HUES64 (cell line): ENCODE measurements at regions not wholly inside any gene's neighbourhood (a gene's known extent, or its start where the extent isn't known, plus 50 kb on each side); places are given as distances from the start of the nearest gene placed in this dataset.
"Not testable (repeated sequence)": the region's sequence is repeated elsewhere in the genome, so short reads cannot be mapped to it uniquely, and the experiment has no call there.

Experiments used
- H3K27ac ChIP-seq: 2 replicates; pipeline ENCODE4 v1.7.0; 2013; ENCODE audit warnings: low read depth, low read length, inconsistent platforms
- H3K27me3 ChIP-seq: 2 replicates; pipeline ENCODE4 v1.6.1; 2013; ENCODE audit warnings: mild to moderate bottlenecking, low read length; ENCODE audit not compliant: insufficient read depth
- H3K36me3 ChIP-seq: 2 replicates; pipeline ENCODE4 v1.6.1; 2013; ENCODE audit warnings: mild to moderate bottlenecking, low read length; ENCODE audit not compliant: insufficient read depth
- H3K4me1 ChIP-seq: 2 replicates; pipeline ENCODE4 v1.6.1; 2013; ENCODE audit warnings: mild to moderate bottlenecking, low read length, moderate library complexity; ENCODE audit not compliant: insufficient read depth
- H3K4me3 ChIP-seq: 2 replicates; pipeline ENCODE4 v1.5.1; 2013; ENCODE audit warnings: mild to moderate bottlenecking, low read length, moderate library complexity
- H3K9ac ChIP-seq: 2 replicates; pipeline ENCODE4 v1.6.1; 2013; ENCODE audit warnings: mild to moderate bottlenecking, low read depth, low read length
- H3K9me3 ChIP-seq: 2 replicates; pipeline ENCODE4 v1.6.1; 2013; ENCODE audit warnings: low read depth, low read length; ENCODE audit not compliant: insufficient read depth
- WGBS: fragments of 150-250, 120-280 bp; methylation state at CpG from one replicate; pipeline ENCODE4 v1.1.7; 2013; ENCODE audit warnings: missing lambda C conversion rate; 5-methylcytosine and 5-hydroxymethylcytosine counted together

DNA sequence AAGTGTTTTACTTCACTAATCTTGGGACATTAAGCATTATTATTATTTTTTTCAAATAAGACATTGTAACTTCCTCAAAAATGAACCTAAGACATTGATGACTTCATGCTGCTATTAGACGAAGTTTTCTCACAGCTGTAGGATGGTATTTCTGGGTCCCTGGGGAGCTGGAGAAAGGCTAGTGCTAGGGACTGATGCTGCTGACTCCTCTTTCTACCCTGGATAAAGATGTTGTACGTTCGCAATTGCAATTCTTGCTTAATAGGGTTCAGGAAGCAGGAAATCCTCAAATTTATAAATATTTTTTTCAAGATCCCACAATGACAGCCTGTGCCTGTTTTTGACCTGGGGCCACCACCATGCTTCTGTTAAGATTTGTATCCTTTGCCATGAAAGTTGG lies 526.0 kb downstream of the CCSER2 start:
- Histone ChIP-seq H3K4me1 (peaks cover 9% of the 10 kb centered on the region), H3K36me3 (no peaks in the 10 kb centered on the region), H3K4me3 (no peak overlapping the region), H3K27ac (no peak overlapping the region), H3K27me3 (no peaks in the 10 kb centered on the region), H3K9me3 (0 out of 2 replicates have a peak, but pooled peaks cover 4% of the 10 kb centered on the region), H3K9ac (no peak overlapping the region)
- 94% methylated on average over 3 of the region's 3 CpGs for WGBS

DNA sequence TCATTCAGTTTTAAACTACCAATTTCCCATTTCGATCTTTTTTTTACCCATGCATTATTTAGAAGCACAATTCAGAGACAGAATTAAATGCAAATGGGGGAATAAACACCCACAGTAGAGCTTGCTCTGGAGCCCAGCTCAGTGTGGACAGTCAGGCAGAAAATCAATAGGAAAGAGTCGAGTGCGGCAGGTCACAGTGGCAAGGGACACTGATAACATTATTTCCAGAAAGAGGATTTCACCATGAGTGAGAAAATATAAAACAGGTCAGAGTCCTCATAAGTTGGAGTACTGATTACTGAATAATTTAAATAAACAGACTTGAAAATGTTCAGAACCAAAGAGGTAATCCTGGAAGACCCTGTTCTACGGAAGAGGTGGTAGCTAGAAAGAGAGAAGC lies 532.5 kb downstream of the CCSER2 start:
- 0 out of 2 replicates have a peak, but pooled peaks cover 4% of the 10 kb centered on the region for H3K9me3 ChIP-seq
- no peak overlapping the region for H3K27ac ChIP-seq
- 94% methylated on average over 4 of the region's 4 CpGs for WGBS
- no peaks in the 10 kb centered on the region for H3K36me3 ChIP-seq
- no peak overlapping the region for H3K4me3 ChIP-seq
- H3K27me3 ChIP-seq: no peaks in the 10 kb centered on the region
- H3K9ac ChIP-seq: no peak overlapping the region
- peaks cover 8% of the 10 kb centered on the region; the same call in 1 of the 2 replicates for H3K4me1 ChIP-seq

- H3K4me1 ChIP-seq: peaks cover 8% of the 10 kb centered on the region; the same call in 1 of the 2 replicates
- H3K9ac ChIP-seq: no peak overlapping the region
- 100% methylated on average over 1 of the region's 1 CpG for WGBS
- H3K9me3 ChIP-seq: no peaks in the 10 kb centered on the region
- H3K27me3 ChIP-seq: no peaks in the 10 kb centered on the region
- no peak overlapping the region for H3K27ac ChIP-seq
- no peak overlapping the region for H3K4me3 ChIP-seq
- no peaks in the 10 kb centered on the region for H3K36me3 ChIP-seq
Measured at GRCh38 chr10:84862551-84862950, 534.2 kb downstream of the CCSER2 start.

DNA sequence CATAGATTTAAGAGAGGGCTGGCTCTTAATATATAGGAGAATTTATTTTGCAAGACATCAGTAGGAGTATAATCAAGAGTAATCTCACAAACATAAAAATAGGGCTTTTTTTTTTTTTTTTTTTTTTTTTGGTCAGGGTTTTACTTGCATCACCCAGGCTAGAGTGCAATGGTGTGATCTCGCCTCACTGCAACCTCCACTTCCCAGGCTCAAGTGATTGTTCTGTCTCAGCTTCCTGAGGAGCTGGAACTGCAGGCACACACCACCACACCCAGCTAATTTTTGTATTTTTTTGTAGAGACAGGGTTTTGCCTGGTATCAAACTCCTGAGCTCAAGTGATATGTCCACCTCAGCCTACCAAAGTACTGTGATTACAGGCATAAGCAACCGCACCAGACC lies 535.3 kb downstream of the CCSER2 start:
- no peaks in the 10 kb centered on the region for H3K27me3 ChIP-seq
- H3K36me3 ChIP-seq: no peaks in the 10 kb centered on the region
- no peak overlapping the region for H3K9ac ChIP-seq
- peaks cover 8% of the 10 kb centered on the region; the same call in 1 of the 2 replicates for H3K4me1 ChIP-seq
- H3K9me3 ChIP-seq: no peaks in the 10 kb centered on the region
- 100% methylated on average over 2 of the region's 2 CpGs for WGBS
- no peak overlapping the region for H3K27ac ChIP-seq
- H3K4me3 ChIP-seq: no peak overlapping the region

DNA sequence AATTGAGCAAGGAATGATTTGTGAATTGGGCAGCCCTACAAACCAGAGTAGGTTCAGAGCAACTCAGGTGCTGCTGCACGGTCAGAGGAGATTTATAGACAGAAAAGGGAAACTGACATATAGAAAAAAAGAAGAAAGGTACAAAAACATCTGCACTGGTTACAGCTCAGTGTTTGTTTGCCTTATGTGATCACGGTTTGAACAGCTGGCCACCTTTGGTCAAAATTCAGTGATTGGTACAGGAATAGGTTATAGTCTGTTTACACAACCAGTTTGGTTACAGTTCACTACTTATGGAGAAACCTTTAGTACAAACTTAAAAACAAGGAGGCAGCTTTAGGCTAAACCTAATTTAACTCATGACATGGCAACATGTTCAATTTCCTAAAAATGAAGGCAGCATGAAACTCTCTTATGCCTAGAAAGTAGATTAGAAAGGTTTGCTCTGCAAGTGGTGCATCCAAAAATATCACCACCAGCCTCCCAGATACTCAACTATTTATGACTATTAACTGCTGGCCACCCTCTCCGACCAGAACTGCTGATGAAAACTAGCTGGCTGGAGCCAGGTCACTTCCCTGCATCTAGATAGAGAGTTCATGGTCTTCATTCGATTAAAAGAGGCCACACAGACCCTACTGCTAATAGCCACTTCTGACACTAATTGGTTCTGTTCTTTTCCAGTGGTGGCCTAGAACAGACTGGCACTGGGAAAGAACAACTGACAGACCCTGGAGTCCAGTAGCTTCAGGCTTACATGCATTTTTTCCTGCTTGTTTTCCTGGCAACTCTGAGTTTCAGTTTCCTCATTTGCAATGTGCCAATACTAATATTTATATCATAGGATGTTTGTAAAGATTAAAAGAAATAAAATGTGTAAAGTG lies 548.0 kb downstream of the CCSER2 start:
- Histone ChIP-seq H3K27me3 (no peaks in the 10 kb centered on the region), H3K36me3 (no peaks in the 10 kb centered on the region), H3K4me1 (no peaks in the 10 kb centered on the region), H3K9ac (no peak overlapping the region), H3K4me3 (no peak overlapping the region), H3K27ac (no peak overlapping the region), H3K9me3 (no peaks in the 10 kb centered on the region)
- WGBS: 95% methylated on average over 4 of the region's 4 CpGs

- Histone ChIP-seq H3K4me1 (no peaks in the 10 kb centered on the region), H3K4me3 (no peak overlapping the region), H3K9ac (no peak overlapping the region), H3K9me3 (no peaks in the 10 kb centered on the region), H3K27me3 (no peaks in the 10 kb centered on the region), H3K27ac (no peak overlapping the region), H3K36me3 (no peaks in the 10 kb centered on the region)
- 96% methylated on average over 1 of the region's 2 CpGs for WGBS
Measured at GRCh38 chr10:84879991-84880390, 551.6 kb downstream of the CCSER2 start.

DNA sequence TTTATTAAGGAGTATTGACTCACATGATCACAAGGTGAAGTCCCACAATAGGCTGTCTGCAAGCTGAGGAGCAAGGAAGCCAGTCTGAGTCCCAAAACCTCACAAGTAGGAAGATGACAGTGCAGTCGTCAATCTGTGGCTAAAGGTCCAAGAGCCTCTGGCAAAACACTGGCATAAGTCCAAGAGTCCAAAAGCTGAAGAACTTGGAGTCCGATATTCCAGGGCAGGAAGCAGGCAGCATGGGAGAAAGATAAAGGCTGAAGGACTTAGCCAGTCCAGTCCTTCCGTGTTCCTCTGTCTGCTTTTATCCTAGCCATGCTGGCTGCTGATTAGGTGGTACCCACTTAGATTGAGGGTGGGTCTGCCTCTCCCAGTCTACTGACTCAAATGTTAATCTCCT lies 553.3 kb downstream of the CCSER2 start:
- not testable (repeated sequence) for H3K36me3 ChIP-seq, H3K27ac ChIP-seq, H3K4me1 ChIP-seq, H3K9ac ChIP-seq, H3K27me3 ChIP-seq, H3K9me3 ChIP-seq, H3K4me3 ChIP-seq
- 87% methylated on average over 3 of the region's 3 CpGs for WGBS

- WGBS: 90% methylated on average over 3 of the region's 3 CpGs
- no peak overlapping the region for H3K9ac ChIP-seq
- no peaks in the 10 kb centered on the region for H3K4me1 ChIP-seq
- no peaks in the 10 kb centered on the region for H3K27me3 ChIP-seq
- H3K4me3 ChIP-seq: no peak overlapping the region
- no peaks in the 10 kb centered on the region for H3K36me3 ChIP-seq
- peaks cover 3% of the 10 kb centered on the region; the same call in 1 of the 2 replicates for H3K9me3 ChIP-seq
- no peak overlapping the region for H3K27ac ChIP-seq
Measured at GRCh38 chr10:84890706-84891105, 562.3 kb downstream of the CCSER2 start.

DNA sequence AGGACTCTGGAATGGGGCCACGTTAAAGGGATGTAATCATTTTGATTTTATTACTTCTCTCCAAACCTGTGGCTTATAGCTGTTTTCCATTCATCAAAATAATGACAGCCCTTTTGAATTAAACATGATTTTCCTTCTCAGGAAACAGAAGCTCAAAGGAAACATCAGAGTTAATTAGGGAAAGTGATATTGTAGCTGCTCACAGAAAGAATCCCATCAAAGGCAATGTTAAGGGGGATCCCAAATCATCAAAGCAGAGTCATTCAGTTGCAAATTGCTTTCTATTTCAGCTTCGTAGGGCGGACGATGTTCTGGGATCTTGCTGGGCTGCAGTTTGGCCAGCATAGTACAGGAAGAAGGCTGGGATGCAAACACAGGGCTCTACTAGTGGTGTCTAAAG lies 563.2 kb downstream of the CCSER2 start:
- peaks cover 3% of the 10 kb centered on the region; the same call in 1 of the 2 replicates for H3K9me3 ChIP-seq
- no peaks in the 10 kb centered on the region for H3K27me3 ChIP-seq
- WGBS: 46% methylated on average over 4 of the region's 4 CpGs

GRCh38 chr10:84895541-84895940 lies 567.2 kb downstream of the CCSER2 start:
- Histone ChIP-seq H3K27ac (no peak overlapping the region), H3K9me3 (no peaks in the 10 kb centered on the region), H3K4me3 (no peak overlapping the region), H3K27me3 (no peaks in the 10 kb centered on the region), H3K4me1 (no peaks in the 10 kb centered on the region), H3K36me3 (no peaks in the 10 kb centered on the region), H3K9ac (no peak overlapping the region)
- 100% methylated on average over 1 of the region's 3 CpGs for WGBS

More for the DNA sequence above, 563.2 kb downstream of the CCSER2 start:
- H3K9ac ChIP-seq: no peak overlapping the region
- no peak overlapping the region for H3K4me3 ChIP-seq
- no peaks in the 10 kb centered on the region for H3K4me1 ChIP-seq
- H3K36me3 ChIP-seq: no peaks in the 10 kb centered on the region
- no peak overlapping the region for H3K27ac ChIP-seq

- WGBS: 100% methylated on average over 2 of the region's 2 CpGs
- no peak overlapping the region for H3K9ac ChIP-seq
- H3K36me3 ChIP-seq: no peaks in the 10 kb centered on the region
- H3K4me3 ChIP-seq: no peak overlapping the region
- H3K4me1 ChIP-seq: no peaks in the 10 kb centered on the region
- no peaks in the 10 kb centered on the region for H3K9me3 ChIP-seq
- H3K27ac ChIP-seq: no peak overlapping the region
- H3K27me3 ChIP-seq: no peaks in the 10 kb centered on the region
Measured at GRCh38 chr10:84896909-84897308, 568.5 kb downstream of the CCSER2 start.
